ENCODE measurements at regions not wholly inside any gene's neighbourhood (a gene's known extent, or its start where the extent isn't known, plus 50 kb on each side); places are given as distances from the start of the nearest gene placed in this dataset.

GRCh38 chr7:69204943-69205342 lies 393.3 kb upstream of the AUTS2 start:
- Histone ChIP-seq H3K79me2 (ENCODE audit: insufficient read depth, low read length) (no peaks in the 10 kb centered on the region), H3K4me3 (ENCODE audit: low read length, poor library complexity, severe bottlenecking) (no peak overlapping the region), H3K36me3 (ENCODE audit: insufficient read depth, low read length) (no peaks in the 10 kb centered on the region), H4K20me1 (ENCODE audit: insufficient read depth, low read length, poor library complexity, severe bottlenecking) (no peaks in the 10 kb centered on the region), H3K4me1 (ENCODE audit: insufficient read depth, low read length, poor library complexity, severe bottlenecking) (no peaks in the 10 kb centered on the region), H3K9me3 (ENCODE audit: insufficient read depth, low read depth, low read length) (peaks cover 6% of the 10 kb centered on the region; the same call in 1 of the 2 replicates), H3K4me2 (ENCODE audit: low read depth, low read length, poor library complexity, severe bottlenecking) (no peak overlapping the region), H3K9ac (ENCODE audit: low read depth, low read length, poor library complexity, severe bottlenecking) (no peak overlapping the region), H3K27me3 (ENCODE audit: insufficient read depth, low read length, poor library complexity, severe bottlenecking) (no peaks in the 10 kb centered on the region), H3F3A (ENCODE audit: low read depth) (no peaks in the 10 kb centered on the region), H3K9me2 (replicated peaks; ENCODE audit: low read depth, low read length) (no peaks in the 10 kb centered on the region), H2AFZ (ENCODE audit: low read length) (no peak overlapping the region)
- TF ChIP-seq CTCF (conservative IDR thresholded peaks at IDR 0.05; ENCODE audit: low read length) = no peak
- TF ChIP-seq EZH2phosphoT487 (IDR thresholded peaks at IDR 0.05; ENCODE audit: borderline replicate concordance) = no peak

DNA sequence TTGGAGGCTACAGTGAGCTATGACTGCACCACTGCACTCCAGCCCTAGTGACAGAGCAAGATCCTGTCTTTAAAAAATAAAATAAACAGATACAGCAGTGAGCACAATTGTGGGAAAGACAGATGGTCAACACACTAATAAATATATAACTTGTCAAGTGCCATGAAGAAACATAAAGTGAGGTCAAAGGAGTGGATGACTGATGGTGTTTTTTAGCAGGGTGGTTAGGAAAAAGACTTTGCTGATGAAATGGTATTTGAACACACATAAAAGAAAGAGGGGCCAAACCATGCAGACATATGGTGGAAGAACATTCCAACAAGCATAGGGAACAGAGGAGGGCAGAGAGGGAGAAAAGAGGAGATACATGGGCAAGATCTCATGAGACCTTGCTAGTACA lies 392.7 kb upstream of the AUTS2 start:
- H4K20me1 ChIP-seq (ENCODE audit: insufficient read depth, low read length, poor library complexity, severe bottlenecking) = no peaks in the 10 kb centered on the region
- no peak overlapping the region for H3K4me3 ChIP-seq (ENCODE audit: low read length, poor library complexity, severe bottlenecking)
- H3F3A ChIP-seq (ENCODE audit: low read depth) = no peaks in the 10 kb centered on the region
- H3K9me2 ChIP-seq (replicated peaks; ENCODE audit: low read depth, low read length) = no peaks in the 10 kb centered on the region
- H3K4me2 ChIP-seq (ENCODE audit: low read depth, low read length, poor library complexity, severe bottlenecking) = no peak overlapping the region
- H3K9me3 ChIP-seq (ENCODE audit: insufficient read depth, low read depth, low read length) = peaks cover 5% of the 10 kb centered on the region; the same call in 1 of the 2 replicates
- no peaks in the 10 kb centered on the region for H3K4me1 ChIP-seq (ENCODE audit: insufficient read depth, low read length, poor library complexity, severe bottlenecking)
- no peaks in the 10 kb centered on the region for H3K36me3 ChIP-seq (ENCODE audit: insufficient read depth, low read length)
- H3K27me3 ChIP-seq (ENCODE audit: insufficient read depth, low read length, poor library complexity, severe bottlenecking) = no peaks in the 10 kb centered on the region
- no peak overlapping the region for H2AFZ ChIP-seq (ENCODE audit: low read length)
- no peak overlapping the region for H3K9ac ChIP-seq (ENCODE audit: low read depth, low read length, poor library complexity, severe bottlenecking)
- TF ChIP-seq EZH2phosphoT487 (IDR thresholded peaks at IDR 0.05; ENCODE audit: borderline replicate concordance) (no peak), CTCF (conservative IDR thresholded peaks at IDR 0.05; ENCODE audit: low read length) (no peak)
- H3K79me2 ChIP-seq (ENCODE audit: insufficient read depth, low read length) = no peaks in the 10 kb centered on the region

GRCh38 chr7:69208276-69208675 lies 390.0 kb upstream of the AUTS2 start:
- no peak overlapping the region for H3K4me2 ChIP-seq (ENCODE audit: low read depth, low read length, poor library complexity, severe bottlenecking)
- no peaks in the 10 kb centered on the region for H3K9me2 ChIP-seq (replicated peaks; ENCODE audit: low read depth, low read length)
- no peak for TF ChIP-seq CTCF (conservative IDR thresholded peaks at IDR 0.05; ENCODE audit: low read length)
- no peak for TF ChIP-seq EZH2phosphoT487 (IDR thresholded peaks at IDR 0.05; ENCODE audit: borderline replicate concordance)
- no peak overlapping the region for H3K9ac ChIP-seq (ENCODE audit: low read depth, low read length, poor library complexity, severe bottlenecking)
- no peaks in the 10 kb centered on the region for H3K9me3 ChIP-seq (ENCODE audit: insufficient read depth, low read depth, low read length)
- no peak overlapping the region for H2AFZ ChIP-seq (ENCODE audit: low read length)
- no peaks in the 10 kb centered on the region for H3K36me3 ChIP-seq (ENCODE audit: insufficient read depth, low read length)
- H3F3A ChIP-seq (ENCODE audit: low read depth) = no peaks in the 10 kb centered on the region
- H3K4me1 ChIP-seq (ENCODE audit: insufficient read depth, low read length, poor library complexity, severe bottlenecking) = no peaks in the 10 kb centered on the region
- H3K27me3 ChIP-seq (ENCODE audit: insufficient read depth, low read length, poor library complexity, severe bottlenecking) = no peaks in the 10 kb centered on the region
- no peak overlapping the region for H3K4me3 ChIP-seq (ENCODE audit: low read length, poor library complexity, severe bottlenecking)
- no peaks in the 10 kb centered on the region for H3K79me2 ChIP-seq (ENCODE audit: insufficient read depth, low read length)
- no peaks in the 10 kb centered on the region for H4K20me1 ChIP-seq (ENCODE audit: insufficient read depth, low read length, poor library complexity, severe bottlenecking)
